Pons (tissue), 1 donor: ENCODE measurements at regions not wholly inside any gene's neighbourhood (a gene's known extent, or its start where the extent isn't known, plus 50 kb on each side); places are given as distances from the start of the nearest gene placed in this dataset.

Experiments
- DNase-seq: peaks from one replicate; pipeline ENCODE4 v3.0.0-alpha.2; 2016; ENCODE audit warnings: low spot score

GRCh38 chr2:24439971-24440340, 51.1 kb upstream of the NCOA1 start:
- DNase-seq: no peak

- no peak for DNase-seq
Observed at GRCh38 chr2:24439280-24439970, 51.6 kb upstream of the NCOA1 start.

GRCh38 chr2:24438106-24438505, 52.9 kb upstream of the NCOA1 start:
- DNase-seq: no peak

GRCh38 chr2:24435391-24436316, 55.4 kb upstream of the NCOA1 start:
- peak; percentile 76 for DNase-seq

GRCh38 chr2:24434541-24434940, 56.5 kb upstream of the NCOA1 start:
- no peak for DNase-seq

GRCh38 chr2:24432735-24433134, 58.3 kb upstream of the NCOA1 start:
- DNase-seq: no peak

- DNase-seq: no peak
Observed at GRCh38 chr2:24432121-24432520, 58.9 kb upstream of the NCOA1 start.

GRCh38 chr2:24429197-24430074, 61.6 kb upstream of the NCOA1 start:
- DNase-seq: no peak

GRCh38 chr2:24424387-24424786, 64.1 kb upstream of the ITSN2 start:
- DNase-seq: no peak

GRCh38 chr2:24423095-24423494, 62.8 kb upstream of the ITSN2 start:
- DNase-seq: no peak

- DNase-seq: peak; percentile 70
Observed at GRCh38 chr2:24421668-24422067, 61.3 kb upstream of the ITSN2 start.

- DNase-seq: no peak
Observed at GRCh38 chr2:24420373-24420772, 60.0 kb upstream of the ITSN2 start.

- no peak for DNase-seq
Observed at GRCh38 chr2:24418166-24418841, 58.0 kb upstream of the ITSN2 start.

GRCh38 chr2:24412812-24413211, 52.5 kb upstream of the ITSN2 start:
- no peak for DNase-seq

- DNase-seq: no peak
Observed at GRCh38 chr2:24411488-24412151, 51.3 kb upstream of the ITSN2 start.

GRCh38 chr2:24410976-24411375, 50.6 kb upstream of the ITSN2 start:
- no peak for DNase-seq

GRCh38 chr2:24409700-24410556, 49.6 kb upstream of the ITSN2 start:
- DNase-seq: peak; percentile 82
